ENCODE measurements at regions not wholly inside any gene's neighbourhood (a gene's known extent, or its start where the extent isn't known, plus 50 kb on each side); places are given as distances from the start of the nearest gene placed in this dataset.

DNA sequence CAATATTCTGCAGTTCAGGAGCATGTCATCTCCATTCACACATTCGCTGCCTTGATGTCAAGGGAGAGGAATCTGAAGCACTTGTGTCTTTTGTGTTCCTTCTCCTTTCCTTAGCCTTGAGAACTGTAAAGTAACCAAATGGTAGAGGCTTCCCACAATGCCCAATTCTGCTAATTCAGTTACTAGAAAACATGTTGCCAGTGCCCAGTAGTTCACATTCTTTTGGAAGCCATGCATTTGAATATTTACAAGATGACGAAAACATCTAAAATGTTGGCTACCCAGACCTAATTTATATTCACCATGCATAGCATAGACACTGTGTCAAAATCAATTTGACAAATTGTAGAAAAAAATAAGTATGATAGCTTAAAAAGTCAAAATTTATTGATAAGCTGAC lies 852.7 kb upstream of the PHF14 start:
- intact Hi-C loops (cut with DNase I), result no loop called here
- Histone ChIP-seq H3K27ac (no peak overlapping the region), H3K9me3 (no peaks in the 10 kb centered on the region), H3K36me3 (no peaks in the 10 kb centered on the region), H3K4me1 (no peaks in the 10 kb centered on the region), H3K27me3 (no peaks in the 10 kb centered on the region), H3K4me3 (no peak overlapping the region)
- DNase-seq, result no peak
- TF ChIP-seq, protein P1, sequence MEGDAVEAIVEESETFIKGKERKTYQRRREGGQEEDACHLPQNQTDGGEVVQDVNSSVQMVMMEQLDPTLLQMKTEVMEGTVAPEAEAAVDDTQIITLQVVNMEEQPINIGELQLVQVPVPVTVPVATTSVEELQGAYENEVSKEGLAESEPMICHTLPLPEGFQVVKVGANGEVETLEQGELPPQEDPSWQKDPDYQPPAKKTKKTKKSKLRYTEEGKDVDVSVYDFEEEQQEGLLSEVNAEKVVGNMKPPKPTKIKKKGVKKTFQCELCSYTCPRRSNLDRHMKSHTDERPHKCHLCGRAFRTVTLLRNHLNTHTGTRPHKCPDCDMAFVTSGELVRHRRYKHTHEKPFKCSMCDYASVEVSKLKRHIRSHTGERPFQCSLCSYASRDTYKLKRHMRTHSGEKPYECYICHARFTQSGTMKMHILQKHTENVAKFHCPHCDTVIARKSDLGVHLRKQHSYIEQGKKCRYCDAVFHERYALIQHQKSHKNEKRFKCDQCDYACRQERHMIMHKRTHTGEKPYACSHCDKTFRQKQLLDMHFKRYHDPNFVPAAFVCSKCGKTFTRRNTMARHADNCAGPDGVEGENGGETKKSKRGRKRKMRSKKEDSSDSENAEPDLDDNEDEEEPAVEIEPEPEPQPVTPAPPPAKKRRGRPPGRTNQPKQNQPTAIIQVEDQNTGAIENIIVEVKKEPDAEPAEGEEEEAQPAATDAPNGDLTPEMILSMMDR (IDR thresholded peaks at IDR 0.05), result no peak
- no peak for ATAC-seq

DNA sequence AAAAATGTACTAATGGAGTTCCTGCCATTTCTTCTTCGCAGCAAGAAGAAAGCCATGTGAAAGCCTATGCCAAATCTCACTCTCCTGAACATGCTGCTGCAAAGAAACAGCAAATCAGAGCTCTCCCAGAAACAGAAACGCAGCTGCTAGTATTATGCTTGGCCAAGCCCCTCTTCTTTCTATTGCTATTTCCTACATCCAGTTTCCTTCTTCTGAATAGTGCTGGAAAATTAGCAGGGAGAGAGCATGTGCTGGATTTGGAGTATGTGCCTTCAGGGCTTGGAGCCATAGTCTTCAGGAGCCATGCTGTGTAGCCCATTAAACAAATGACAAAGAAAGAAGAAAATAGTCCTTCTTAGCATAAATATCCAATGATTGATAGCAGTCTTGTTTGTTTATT lies 852.0 kb upstream of the PHF14 start:
- no peaks in the 10 kb centered on the region for H3K9me3 ChIP-seq
- TF ChIP-seq, protein P1 (IDR thresholded peaks at IDR 0.05), result no peak
- ATAC-seq (no peak), DNase-seq (no peak)
- no peaks in the 10 kb centered on the region for H3K4me1 ChIP-seq
- H3K4me3 ChIP-seq, result no peak overlapping the region
- H3K27ac ChIP-seq, result no peak overlapping the region
- intact Hi-C loops (cut with DNase I), result no loop called here
- H3K36me3 ChIP-seq, result no peaks in the 10 kb centered on the region
- H3K27me3 ChIP-seq, result no peaks in the 10 kb centered on the region

DNA sequence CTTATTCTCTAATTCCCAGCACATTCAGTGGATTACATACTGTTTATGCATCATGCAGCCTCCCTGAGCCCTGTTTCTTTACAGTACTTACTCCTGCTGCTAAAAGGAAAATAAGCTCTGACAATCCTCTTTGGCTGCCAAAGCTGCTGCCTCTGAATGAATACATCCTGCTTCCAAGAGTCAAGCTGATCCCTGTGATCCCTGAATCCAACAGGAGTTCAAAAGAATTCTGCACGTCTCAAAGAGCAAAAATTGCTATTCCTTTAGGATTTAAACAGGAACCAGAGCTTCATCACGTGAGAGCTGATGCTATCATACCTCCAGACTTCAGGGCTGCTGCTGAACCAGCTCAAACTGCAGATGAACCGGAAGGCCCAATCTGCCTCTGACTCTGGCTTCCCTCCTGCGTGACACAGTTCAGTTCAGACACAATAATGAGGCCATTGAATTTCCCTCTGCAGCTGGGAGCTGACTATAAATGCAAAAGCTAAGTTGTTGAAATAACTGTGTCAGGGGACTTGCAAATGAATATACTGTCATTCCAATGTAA lies 851.0 kb upstream of the PHF14 start:
- TF ChIP-seq, protein P1 (IDR thresholded peaks at IDR 0.05), result no peak
- no peaks in the 10 kb centered on the region for H3K27me3 ChIP-seq
- no peaks in the 10 kb centered on the region for H3K9me3 ChIP-seq
- intact Hi-C loops (cut with DNase I), result no loop called here
- DNase-seq (no peak), ATAC-seq (peak; percentile 36)
- H3K36me3 ChIP-seq, result no peaks in the 10 kb centered on the region
- H3K4me1 ChIP-seq, result no peaks in the 10 kb centered on the region
- no peak overlapping the region for H3K27ac ChIP-seq
- no peak overlapping the region for H3K4me3 ChIP-seq

DNA sequence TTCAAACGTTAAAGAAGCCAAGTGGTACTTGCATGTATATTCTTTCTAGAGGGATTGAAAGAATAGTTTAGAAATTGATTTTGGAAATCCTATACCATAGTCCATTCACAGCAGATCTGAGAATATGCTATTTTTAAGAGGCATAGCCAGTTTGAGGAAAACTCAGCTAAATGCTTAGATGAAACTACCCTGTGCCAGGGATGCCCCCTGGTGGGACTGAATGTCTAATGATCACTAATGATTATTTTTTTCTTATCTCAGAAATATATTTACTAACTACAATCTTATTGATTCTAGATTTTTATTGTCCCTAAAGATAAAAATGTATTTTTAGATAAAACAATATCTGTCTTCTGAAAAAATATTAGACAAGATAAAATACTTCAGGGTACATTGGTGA lies 844.9 kb upstream of the PHF14 start:
- Histone ChIP-seq H3K9me3 (no peaks in the 10 kb centered on the region), H3K4me3 (no peak overlapping the region), H3K27ac (no peak overlapping the region), H3K27me3 (no peaks in the 10 kb centered on the region), H3K36me3 (no peaks in the 10 kb centered on the region), H3K4me1 (no peaks in the 10 kb centered on the region)
- no peak for ATAC-seq
- intact Hi-C loops (cut with DNase I), result no loop called here
- TF ChIP-seq, protein P1 (IDR thresholded peaks at IDR 0.05), result peak; percentile 40
- no peak for DNase-seq

DNA sequence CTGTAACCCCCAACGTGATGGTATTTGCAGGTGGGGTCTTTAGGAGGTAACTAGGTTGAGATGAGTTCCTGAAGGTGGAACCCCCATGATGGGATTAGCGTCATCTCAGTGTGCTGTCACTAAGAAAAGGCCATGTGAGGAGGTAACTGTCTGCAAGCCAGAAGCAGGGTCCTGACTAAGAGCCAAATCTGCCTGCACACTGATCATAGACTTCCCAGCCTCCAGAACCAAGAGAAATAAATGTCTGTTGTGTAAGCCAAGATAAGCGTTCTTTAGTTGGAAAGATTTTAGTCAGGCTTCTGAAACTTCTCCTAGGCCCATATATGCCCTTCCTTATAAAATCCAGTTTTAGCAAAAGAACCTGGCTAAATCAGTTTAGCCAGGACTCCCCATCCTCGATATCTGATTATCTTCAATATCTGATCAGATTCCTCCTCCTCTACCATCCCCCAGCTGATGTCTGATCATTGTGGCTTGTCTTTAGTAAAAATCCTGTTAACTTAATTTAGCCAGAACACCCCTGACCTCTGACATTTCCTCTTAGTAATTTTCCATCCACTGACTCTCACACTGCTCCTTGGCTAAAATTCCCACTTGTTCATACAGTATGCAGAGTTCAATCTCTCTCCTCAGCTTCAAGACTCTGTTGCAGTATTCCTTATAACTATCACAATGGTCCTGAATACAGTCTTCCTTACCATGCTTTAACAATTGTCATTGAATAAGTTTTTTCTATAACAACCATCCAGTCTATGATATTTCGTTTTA lies 835.4 kb upstream of the PHF14 start:
- TF ChIP-seq, protein P1 (IDR thresholded peaks at IDR 0.05), result no peak
- intact Hi-C loops (cut with DNase I), result no loop called here
- Histone ChIP-seq H3K4me3 (no peak overlapping the region), H3K4me1 (no peaks in the 10 kb centered on the region), H3K36me3 (no peaks in the 10 kb centered on the region), H3K27me3 (no peaks in the 10 kb centered on the region), H3K27ac (no peak overlapping the region), H3K9me3 (no peaks in the 10 kb centered on the region)
- ATAC-seq (no peak), DNase-seq (no peak)

Measured in upper lobe of right lung (tissue), 1 donor.